AG04450 (cell line): ENCODE measurements at regions not wholly inside any gene's neighbourhood (a gene's known extent, or its start where the extent isn't known, plus 50 kb on each side); places are given as distances from the start of the nearest gene placed in this dataset.

Experiments used
- CTCF ChIA-PET: fragments of 300-600, 350-600 bp; formaldehyde crosslinking; extraction: SDS; loops from one replicate; lab custom pipeline; 2022; ENCODE audit warnings: antibody characterized with exemption, inconsistent platforms; lab: Charles Lee
- POLR2A ChIA-PET: fragments of 350-600 bp; formaldehyde crosslinking; extraction: SDS; loops from one replicate; lab custom pipeline; 2021; ENCODE audit warnings: antibody characterized with exemption, inconsistent platforms; lab: Yijun Ruan, JAX
- DNase-seq: peaks from one replicate; pipeline ENCODE4 v3.0.0-alpha.2; 2011; ENCODE audit warnings: low read depth, low spot score
- H3K27ac ChIP-seq: one replicate; pipeline ENCODE4 v1.5.1; 2012; ENCODE audit warnings: low read depth, low read length, control low read depth
- H3K27me3 ChIP-seq: one replicate; pipeline ENCODE4 v1.6.0; 2012; ENCODE audit warnings: low read length; ENCODE audit not compliant: control insufficient read depth, insufficient read depth
- H3K4me3 ChIP-seq: 2 replicates; pipeline ENCODE4 v1.5.1; 2011; ENCODE audit warnings: mild to moderate bottlenecking, low read depth, low read length, control low read depth
- H3K9me3 ChIP-seq: 2 replicates; pipeline ENCODE4 v1.5.1; 2012; ENCODE audit warnings: low read length; ENCODE audit not compliant: control insufficient read depth, insufficient read depth
- TF ChIP-seq, protein P1 (sequence below): IDR thresholded peaks from 2 replicates; pipeline ENCODE4 v1.5.1; 2011; ENCODE audit warnings: low read depth, low read length, control low read depth, inconsistent platforms

- no peak overlapping the region for H3K4me3 ChIP-seq
- no peak for DNase-seq
- ChIA-PET POLR2A (no interaction called here), CTCF (no interaction called here)
- H3K27me3 ChIP-seq, result no peaks in the 10 kb centered on the region
- H3K27ac ChIP-seq, result no peak overlapping the region
- TF ChIP-seq, protein P1, sequence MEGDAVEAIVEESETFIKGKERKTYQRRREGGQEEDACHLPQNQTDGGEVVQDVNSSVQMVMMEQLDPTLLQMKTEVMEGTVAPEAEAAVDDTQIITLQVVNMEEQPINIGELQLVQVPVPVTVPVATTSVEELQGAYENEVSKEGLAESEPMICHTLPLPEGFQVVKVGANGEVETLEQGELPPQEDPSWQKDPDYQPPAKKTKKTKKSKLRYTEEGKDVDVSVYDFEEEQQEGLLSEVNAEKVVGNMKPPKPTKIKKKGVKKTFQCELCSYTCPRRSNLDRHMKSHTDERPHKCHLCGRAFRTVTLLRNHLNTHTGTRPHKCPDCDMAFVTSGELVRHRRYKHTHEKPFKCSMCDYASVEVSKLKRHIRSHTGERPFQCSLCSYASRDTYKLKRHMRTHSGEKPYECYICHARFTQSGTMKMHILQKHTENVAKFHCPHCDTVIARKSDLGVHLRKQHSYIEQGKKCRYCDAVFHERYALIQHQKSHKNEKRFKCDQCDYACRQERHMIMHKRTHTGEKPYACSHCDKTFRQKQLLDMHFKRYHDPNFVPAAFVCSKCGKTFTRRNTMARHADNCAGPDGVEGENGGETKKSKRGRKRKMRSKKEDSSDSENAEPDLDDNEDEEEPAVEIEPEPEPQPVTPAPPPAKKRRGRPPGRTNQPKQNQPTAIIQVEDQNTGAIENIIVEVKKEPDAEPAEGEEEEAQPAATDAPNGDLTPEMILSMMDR, result no peak
- peaks cover 51% of the 10 kb centered on the region for H3K9me3 ChIP-seq
Observed at GRCh38 chr19:28014615-28015405, 1198.1 kb downstream of the UQCRFS1 start.

DNA sequence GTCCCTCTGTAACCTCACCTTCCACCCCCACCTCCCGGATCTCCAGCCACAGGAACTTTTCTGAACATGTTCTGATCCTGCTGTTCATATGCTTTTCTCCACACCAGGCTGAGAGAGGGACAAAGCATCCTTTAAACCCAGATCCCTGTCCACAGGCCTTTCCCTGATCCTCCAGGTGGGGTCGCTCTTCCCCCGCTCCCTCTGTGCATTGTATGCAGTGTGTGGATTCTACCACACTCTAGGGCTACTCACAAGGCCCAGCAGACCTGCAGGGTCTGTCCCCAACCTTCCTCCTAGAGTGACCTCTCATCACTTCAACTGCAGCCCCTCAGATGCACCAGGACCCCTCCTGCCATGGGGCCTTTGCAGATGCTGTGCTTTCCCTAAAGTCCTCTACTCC, 1200.6 kb downstream of the UQCRFS1 start:
- Histone ChIP-seq H3K4me3 (no peak overlapping the region), H3K27ac (no peak overlapping the region), H3K9me3 (peaks cover 53% of the 10 kb centered on the region), H3K27me3 (no peaks in the 10 kb centered on the region)
- CTCF ChIA-PET, result no interaction called here
- DNase-seq, result no peak
- TF ChIP-seq, protein P1, result no peak
- POLR2A ChIA-PET, result no interaction called here

- POLR2A ChIA-PET, result no interaction called here
- Histone ChIP-seq H3K4me3 (no peak overlapping the region), H3K9me3 (peaks cover 49% of the 10 kb centered on the region), H3K27ac (no peak overlapping the region), H3K27me3 (no peaks in the 10 kb centered on the region)
- no peak for DNase-seq
- TF ChIP-seq, protein P1, result no peak
- CTCF ChIA-PET, result no interaction called here
Observed at GRCh38 chr19:28010656-28011055, 1202.3 kb downstream of the UQCRFS1 start.

DNA sequence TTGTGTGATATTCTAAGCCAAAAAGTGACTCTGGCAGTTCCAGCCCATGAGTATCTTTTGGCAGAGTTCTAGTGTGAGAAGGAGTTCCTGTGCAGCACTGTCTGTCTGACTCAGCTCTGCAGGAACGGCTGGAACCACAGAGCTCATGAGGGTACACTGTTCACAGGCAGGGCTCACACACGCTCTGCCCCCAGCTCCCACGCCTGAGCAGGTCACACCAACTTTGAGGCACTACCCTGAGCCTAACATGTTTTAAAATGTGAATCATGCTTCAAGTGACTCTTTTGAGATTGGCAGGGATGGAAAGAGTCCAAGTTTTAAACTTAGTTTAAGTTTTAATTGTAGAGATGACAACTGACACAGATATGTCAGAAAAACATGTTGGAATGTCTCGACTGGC, 1203.3 kb downstream of the UQCRFS1 start:
- DNase-seq, result no peak
- no peak overlapping the region for H3K27ac ChIP-seq
- ChIA-PET CTCF (no interaction called here), POLR2A (no interaction called here)
- no peak overlapping the region for H3K4me3 ChIP-seq
- TF ChIP-seq, protein P1, result no peak
- peaks cover 44% of the 10 kb centered on the region for H3K9me3 ChIP-seq
- no peaks in the 10 kb centered on the region for H3K27me3 ChIP-seq

DNA sequence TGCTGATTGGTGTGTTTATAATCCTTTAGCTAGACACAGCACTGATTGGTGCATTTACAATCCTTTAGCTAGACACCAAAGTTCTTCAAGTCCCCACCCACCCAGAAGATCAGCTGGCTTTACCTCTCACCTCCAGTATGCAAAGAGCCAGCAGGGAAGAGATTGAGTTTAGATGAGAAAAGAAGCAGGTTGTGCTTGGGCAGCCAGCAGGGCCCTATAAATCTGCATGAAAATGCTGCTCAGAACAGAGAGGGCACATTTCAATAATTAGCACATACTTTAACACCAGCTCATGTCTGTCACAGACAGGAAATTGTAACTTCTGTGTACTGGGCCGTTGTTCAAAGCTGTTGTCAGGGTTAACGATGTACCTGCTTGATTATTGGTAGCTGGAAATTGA, 1204.3 kb downstream of the UQCRFS1 start:
- CTCF ChIA-PET, result no interaction called here
- Histone ChIP-seq H3K27ac (no peak overlapping the region), H3K9me3 (peaks cover 35% of the 10 kb centered on the region; the same call in 1 of the 2 replicates), H3K4me3 (no peak overlapping the region), H3K27me3 (no peaks in the 10 kb centered on the region)
- TF ChIP-seq, protein P1, result no peak
- POLR2A ChIA-PET, result no interaction called here
- no peak for DNase-seq
